ENCODE measurements at regions not wholly inside any gene's neighbourhood (a gene's known extent, or its start where the extent isn't known, plus 50 kb on each side); places are given as distances from the start of the nearest gene placed in this dataset.

DNA sequence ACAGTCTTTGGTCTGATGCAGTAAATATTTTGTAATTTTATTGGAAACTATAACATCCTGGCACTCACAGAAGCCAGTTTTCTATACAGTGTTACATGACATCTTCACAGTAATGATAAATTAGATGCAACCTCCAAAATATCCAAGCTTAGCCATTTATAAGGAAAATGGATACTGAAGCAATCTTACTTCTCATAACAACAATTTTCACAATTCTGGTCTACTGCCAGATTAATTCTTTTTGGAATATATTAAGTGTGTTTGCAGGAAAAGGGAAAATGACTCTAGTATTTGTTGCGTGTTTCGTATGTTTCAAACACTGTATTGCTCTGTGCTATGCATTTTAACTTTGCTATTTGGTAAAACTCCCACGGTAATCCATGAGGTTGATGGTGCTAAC is 1870.9 kb downstream of the ARAP2 start:
- Histone ChIP-seq H3K4me3 (no peak overlapping the region), H3K27me3 (no peaks in the 10 kb centered on the region), H3K4me1 (no peaks in the 10 kb centered on the region), H3K27ac (no peak overlapping the region), H3K36me3 (no peaks in the 10 kb centered on the region), H3K9me3 (no peaks in the 10 kb centered on the region)
- TF ChIP-seq EP300 (IDR thresholded peaks at IDR 0.05) (no peak), POLR2AphosphoS5 (IDR thresholded peaks at IDR 0.05) (no peak), POLR2A (IDR thresholded peaks at IDR 0.05) (no peak)
- TF ChIP-seq, protein P1, sequence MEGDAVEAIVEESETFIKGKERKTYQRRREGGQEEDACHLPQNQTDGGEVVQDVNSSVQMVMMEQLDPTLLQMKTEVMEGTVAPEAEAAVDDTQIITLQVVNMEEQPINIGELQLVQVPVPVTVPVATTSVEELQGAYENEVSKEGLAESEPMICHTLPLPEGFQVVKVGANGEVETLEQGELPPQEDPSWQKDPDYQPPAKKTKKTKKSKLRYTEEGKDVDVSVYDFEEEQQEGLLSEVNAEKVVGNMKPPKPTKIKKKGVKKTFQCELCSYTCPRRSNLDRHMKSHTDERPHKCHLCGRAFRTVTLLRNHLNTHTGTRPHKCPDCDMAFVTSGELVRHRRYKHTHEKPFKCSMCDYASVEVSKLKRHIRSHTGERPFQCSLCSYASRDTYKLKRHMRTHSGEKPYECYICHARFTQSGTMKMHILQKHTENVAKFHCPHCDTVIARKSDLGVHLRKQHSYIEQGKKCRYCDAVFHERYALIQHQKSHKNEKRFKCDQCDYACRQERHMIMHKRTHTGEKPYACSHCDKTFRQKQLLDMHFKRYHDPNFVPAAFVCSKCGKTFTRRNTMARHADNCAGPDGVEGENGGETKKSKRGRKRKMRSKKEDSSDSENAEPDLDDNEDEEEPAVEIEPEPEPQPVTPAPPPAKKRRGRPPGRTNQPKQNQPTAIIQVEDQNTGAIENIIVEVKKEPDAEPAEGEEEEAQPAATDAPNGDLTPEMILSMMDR (IDR thresholded peaks at IDR 0.05), result no peak
- no peak for DNase-seq
- WGBS, 2 donors, result 85 to 87% methylated on average over 3 of the region's 3 CpGs
- ATAC-seq (ENCODE audit: low FRiP score in 2 of 2), result no peak

DNA sequence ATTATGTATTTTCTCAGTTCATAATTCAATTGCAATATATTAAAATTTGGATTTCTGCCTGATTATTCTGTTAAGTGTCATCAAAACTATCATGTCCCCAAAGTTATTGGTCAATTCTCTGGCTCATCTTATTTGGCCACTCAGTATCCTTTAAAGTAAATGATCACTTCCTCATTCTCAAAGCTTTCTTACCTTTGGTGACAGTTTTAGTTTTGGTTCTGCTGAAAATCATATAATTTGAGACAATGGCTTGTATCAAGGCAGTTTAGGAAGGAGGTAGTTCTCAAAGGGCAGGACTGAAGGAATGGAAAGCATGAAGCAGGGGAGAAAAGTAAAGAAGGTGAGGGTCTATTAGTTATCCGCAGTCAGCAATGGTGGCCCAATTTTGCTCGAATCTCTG is 1832.1 kb downstream of the ARAP2 start:
- H3K36me3 ChIP-seq, result no peaks in the 10 kb centered on the region
- no peak for ATAC-seq (ENCODE audit: low FRiP score in 2 of 2)

DNA sequence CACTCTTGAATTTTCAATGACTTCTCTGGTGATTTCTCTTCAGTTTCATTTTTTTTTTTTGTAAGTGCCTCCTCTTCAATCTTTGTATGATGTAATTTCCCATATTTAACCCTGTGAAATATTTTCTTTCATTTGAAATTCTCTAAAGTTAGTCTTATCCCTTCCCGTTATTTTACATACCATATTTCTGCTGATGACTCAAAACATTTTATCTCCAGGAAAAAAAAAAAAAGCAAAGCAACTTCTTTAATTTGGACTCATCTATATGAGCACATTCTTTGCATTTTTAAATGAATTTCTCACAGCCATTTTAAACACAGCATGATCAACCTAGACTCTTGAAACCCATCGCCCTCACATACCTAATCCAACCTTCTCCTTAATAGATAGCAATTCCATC is 1831.4 kb downstream of the ARAP2 start:
- Histone ChIP-seq H3K9me3 (peaks cover 0 to 10% (median 2%) of the 10 kb centered on the region in 4 donors), H3K36me3 (no peaks in the 10 kb centered on the region), H3K27ac (no peak overlapping the region), H3K4me1 (no peaks in the 10 kb centered on the region), H3K27me3 (no peaks in the 10 kb centered on the region), H3K4me3 (no peak overlapping the region)
- TF ChIP-seq POLR2A (IDR thresholded peaks at IDR 0.05) (no peak), EP300 (IDR thresholded peaks at IDR 0.05) (no peak), POLR2AphosphoS5 (IDR thresholded peaks at IDR 0.05) (no peak)
- TF ChIP-seq, protein P1 (IDR thresholded peaks at IDR 0.05), result no peak
- DNase-seq (no peak), ATAC-seq (ENCODE audit: low FRiP score in 2 of 2) (no peak)
- WGBS, 2 donors, result 85 to 86% methylated on average over 2 of the region's 2 CpGs

More for the DNA sequence above, 1832.1 kb downstream of the ARAP2 start:
- Histone ChIP-seq H3K27ac (no peak overlapping the region), H3K27me3 (no peaks in the 10 kb centered on the region), H3K4me3 (no peak overlapping the region), H3K4me1 (no peaks in the 10 kb centered on the region), H3K9me3 (peaks cover 0 to 10% (median 2%) of the 10 kb centered on the region in 4 donors)
- no peak for DNase-seq
- WGBS, 2 donors, result 68 to 81% methylated on average over 2 of the region's 2 CpGs
- TF ChIP-seq, protein P1 (IDR thresholded peaks at IDR 0.05), result no peak

DNA sequence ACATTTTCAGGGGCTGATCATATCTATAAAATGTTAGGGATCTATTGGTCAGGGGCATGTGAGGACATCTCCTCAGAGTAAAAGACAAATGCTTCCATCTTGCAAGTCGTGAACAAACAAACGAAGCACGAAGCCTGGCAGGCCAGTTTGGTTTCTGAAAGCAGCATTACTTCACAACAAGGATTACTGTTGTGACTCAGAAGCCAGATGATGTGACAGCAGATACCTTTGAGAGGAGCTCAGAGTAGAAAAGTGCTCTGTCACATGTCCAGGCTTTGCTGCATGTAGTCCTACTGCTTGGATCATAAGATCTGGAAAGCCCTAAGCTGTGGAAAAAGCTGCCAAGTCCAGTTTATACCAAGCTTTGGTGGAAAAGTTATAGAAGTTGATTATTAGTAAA is 1827.2 kb downstream of the ARAP2 start:
- H3K27ac ChIP-seq, result no peak overlapping the region
- no peaks in the 10 kb centered on the region for H3K36me3 ChIP-seq
- no peak for DNase-seq
- 79 to 86% methylated on average over 3 of the region's 3 CpGs for WGBS, 2 donors
- no peak overlapping the region for H3K4me3 ChIP-seq
- H3K9me3 ChIP-seq, result peaks cover 0 to 6% (median 0%) of the 10 kb centered on the region in 4 donors
- no peaks in the 10 kb centered on the region for H3K27me3 ChIP-seq
- ATAC-seq (ENCODE audit: low FRiP score in 2 of 2), result no peak
- no peaks in the 10 kb centered on the region for H3K4me1 ChIP-seq
- no peak for TF ChIP-seq EP300 (IDR thresholded peaks at IDR 0.05)
- no peak for TF ChIP-seq POLR2A (IDR thresholded peaks at IDR 0.05)
- TF ChIP-seq, protein P1 (IDR thresholded peaks at IDR 0.05), result no peak

DNA sequence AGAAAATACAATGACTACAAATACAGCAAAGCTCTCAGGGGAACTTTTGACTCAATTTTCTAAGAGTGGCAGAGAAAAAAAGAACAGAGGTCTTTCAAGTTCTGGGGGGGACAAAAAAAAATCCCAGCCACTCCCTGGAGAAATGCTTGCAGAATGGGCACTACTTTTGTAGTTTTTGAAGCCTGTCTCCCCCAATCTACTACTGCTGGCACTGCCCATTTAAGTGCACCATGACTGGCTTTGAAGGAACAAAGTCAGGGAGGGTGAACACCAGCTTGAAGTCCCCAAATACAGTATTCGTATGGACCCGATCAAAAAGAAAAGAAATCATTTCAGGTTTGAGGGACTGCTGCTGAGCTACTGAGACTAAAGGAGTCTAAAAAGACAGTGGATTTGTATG is 1824.4 kb downstream of the ARAP2 start:
- H3K27me3 ChIP-seq, result no peaks in the 10 kb centered on the region
- WGBS, 2 donors, result 87 to 93% methylated on average over 2 of the region's 2 CpGs
- H3K27ac ChIP-seq, result no peak overlapping the region
- TF ChIP-seq EP300 (IDR thresholded peaks at IDR 0.05) (no peak), POLR2A (IDR thresholded peaks at IDR 0.05) (no peak), POLR2AphosphoS5 (IDR thresholded peaks at IDR 0.05) (no peak)
- TF ChIP-seq, protein P1 (IDR thresholded peaks at IDR 0.05), result no peak
- no peaks in the 10 kb centered on the region for H3K9me3 ChIP-seq
- no peak for DNase-seq
- no peaks in the 10 kb centered on the region for H3K4me1 ChIP-seq
- no peaks in the 10 kb centered on the region for H3K36me3 ChIP-seq
- no peak overlapping the region for H3K4me3 ChIP-seq
- ATAC-seq (ENCODE audit: low FRiP score in 2 of 2), result no peak
